Osteocyte (in vitro differentiated cells): ENCODE measurements at regions not wholly inside any gene's neighbourhood (a gene's known extent, or its start where the extent isn't known, plus 50 kb on each side); places are given as distances from the start of the nearest gene placed in this dataset.
"Not testable (repeated sequence)": the region's sequence is repeated elsewhere in the genome, so short reads cannot be mapped to it uniquely, and the experiment has no call there.

ENCODE experiments used
- DNase-seq: peaks from one replicate; pipeline ENCODE4 v3.0.0; 2021; ENCODE audit warnings: mixed read lengths; ENCODE audit not compliant: unreplicated experiment; ENCODE audit errors: extremely low spot score
- H3K27ac Mint-ChIP-seq: one replicate; pipeline ENCODE4 v1.8.0; 2021; ENCODE audit warnings: mild to moderate bottlenecking, mixed read lengths; ENCODE audit not compliant: unreplicated experiment
- H3K27me3 Mint-ChIP-seq: one replicate; pipeline ENCODE4 v1.8.0; 2021; ENCODE audit warnings: mixed read lengths; ENCODE audit not compliant: unreplicated experiment
- H3K36me3 Mint-ChIP-seq: one replicate; pipeline ENCODE4 v1.8.0; 2021; ENCODE audit warnings: mixed read lengths; ENCODE audit not compliant: unreplicated experiment
- H3K4me1 Mint-ChIP-seq: one replicate; pipeline ENCODE4 v1.8.0; 2021; ENCODE audit warnings: mixed read lengths; ENCODE audit not compliant: unreplicated experiment
- H3K4me3 Mint-ChIP-seq: one replicate; pipeline ENCODE4 v1.8.0; 2021; ENCODE audit warnings: mild to moderate bottlenecking, moderate library complexity, mixed read lengths; ENCODE audit not compliant: unreplicated experiment
- H3K9me3 Mint-ChIP-seq: one replicate; pipeline ENCODE4 v1.8.0; 2021; ENCODE audit warnings: mixed read lengths; ENCODE audit not compliant: unreplicated experiment
- TF ChIP-seq, protein P1 (sequence below): fragments of 200-600 bp; sonication (generic); IDR thresholded peaks from 2 replicates; pipeline ENCODE4 v1.5.0; 2021; ENCODE audit warnings: antibody characterized with exemption, mild to moderate bottlenecking, moderate library complexity

DNA sequence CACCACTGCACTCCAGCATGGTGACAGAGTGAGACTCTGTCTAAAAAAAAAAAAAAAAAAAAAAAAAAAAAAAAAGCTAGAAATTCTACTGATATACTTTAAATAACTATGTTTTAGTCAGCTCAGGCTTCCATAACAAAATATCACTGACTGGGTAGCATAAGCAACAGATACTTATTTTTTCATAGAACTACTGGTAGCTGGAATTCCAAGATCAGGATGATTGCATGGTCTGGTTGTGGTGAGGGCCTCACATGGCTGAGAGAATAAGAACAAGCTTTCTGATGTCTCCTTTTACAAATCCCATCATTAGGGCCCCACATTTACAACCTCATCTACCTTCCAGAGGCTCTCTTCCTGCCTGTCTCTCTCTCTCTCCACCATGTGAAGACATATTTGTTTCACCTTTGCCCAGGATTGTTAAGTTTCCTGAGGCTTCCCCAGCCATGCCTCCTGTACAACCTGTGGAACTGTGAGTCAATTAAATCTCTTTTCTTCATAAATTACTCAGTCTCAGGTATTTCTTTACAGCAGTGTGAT is 126.7 kb upstream of the SEMA3C start:
- no peak for DNase-seq
- Mint-ChIP-seq H3K27ac (no peak overlapping the region), H3K4me1 (no peaks in the 10 kb centered on the region), H3K4me3 (no peak overlapping the region), H3K36me3 (peaks cover 9% of the 10 kb centered on the region), H3K9me3 (peaks cover 20% of the 10 kb centered on the region), H3K27me3 (no peaks in the 10 kb centered on the region)
- TF ChIP-seq, protein P1, sequence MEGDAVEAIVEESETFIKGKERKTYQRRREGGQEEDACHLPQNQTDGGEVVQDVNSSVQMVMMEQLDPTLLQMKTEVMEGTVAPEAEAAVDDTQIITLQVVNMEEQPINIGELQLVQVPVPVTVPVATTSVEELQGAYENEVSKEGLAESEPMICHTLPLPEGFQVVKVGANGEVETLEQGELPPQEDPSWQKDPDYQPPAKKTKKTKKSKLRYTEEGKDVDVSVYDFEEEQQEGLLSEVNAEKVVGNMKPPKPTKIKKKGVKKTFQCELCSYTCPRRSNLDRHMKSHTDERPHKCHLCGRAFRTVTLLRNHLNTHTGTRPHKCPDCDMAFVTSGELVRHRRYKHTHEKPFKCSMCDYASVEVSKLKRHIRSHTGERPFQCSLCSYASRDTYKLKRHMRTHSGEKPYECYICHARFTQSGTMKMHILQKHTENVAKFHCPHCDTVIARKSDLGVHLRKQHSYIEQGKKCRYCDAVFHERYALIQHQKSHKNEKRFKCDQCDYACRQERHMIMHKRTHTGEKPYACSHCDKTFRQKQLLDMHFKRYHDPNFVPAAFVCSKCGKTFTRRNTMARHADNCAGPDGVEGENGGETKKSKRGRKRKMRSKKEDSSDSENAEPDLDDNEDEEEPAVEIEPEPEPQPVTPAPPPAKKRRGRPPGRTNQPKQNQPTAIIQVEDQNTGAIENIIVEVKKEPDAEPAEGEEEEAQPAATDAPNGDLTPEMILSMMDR = no peak

DNA sequence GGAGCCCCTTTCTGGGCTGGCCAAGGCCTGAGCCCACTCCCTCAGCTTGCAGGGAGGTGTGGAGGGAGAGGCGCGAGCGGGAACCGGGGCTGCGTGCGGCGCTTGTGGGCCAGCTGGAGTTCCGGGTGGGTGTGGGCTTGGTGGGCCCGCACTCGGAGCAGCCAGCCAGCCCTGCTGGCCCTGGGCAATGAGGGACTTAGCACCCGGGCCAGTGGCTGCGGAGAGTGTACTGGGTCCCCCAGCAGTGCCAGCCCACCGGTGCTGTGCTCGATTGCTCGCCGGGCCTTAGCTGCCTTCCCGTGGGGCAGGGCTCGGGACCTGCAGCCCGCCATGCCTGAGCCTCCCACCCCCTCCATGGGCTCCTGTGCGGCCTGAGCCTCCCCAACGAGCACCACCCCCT is 123.8 kb upstream of the SEMA3C start:
- H3K27ac Mint-ChIP-seq, H3K36me3 Mint-ChIP-seq, H3K4me1 Mint-ChIP-seq, H3K4me3 Mint-ChIP-seq, DNase-seq, H3K27me3 Mint-ChIP-seq: not testable (repeated sequence)
- peaks cover 13% of the 10 kb centered on the region for H3K9me3 Mint-ChIP-seq

DNA sequence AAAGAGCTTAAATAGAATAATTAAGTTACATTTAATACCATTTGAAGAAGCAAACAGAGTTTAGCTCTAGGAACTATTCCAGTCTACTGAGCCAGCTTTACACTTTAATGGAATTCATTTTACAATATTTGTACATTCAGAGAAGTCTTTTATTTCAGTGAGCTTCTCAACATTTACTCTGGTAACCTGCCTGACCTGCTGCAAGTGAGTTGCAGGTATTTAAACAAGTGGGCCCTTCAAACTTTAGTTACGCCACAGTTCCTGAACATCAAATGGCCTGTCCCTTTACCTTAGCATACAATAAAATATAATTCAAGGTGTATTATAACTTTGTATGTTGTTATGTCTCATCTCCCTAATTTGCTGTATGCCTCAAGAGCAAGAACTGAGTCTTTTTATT is 121.6 kb upstream of the SEMA3C start:
- DNase-seq = no peak
- no peak overlapping the region for H3K27ac Mint-ChIP-seq
- no peak overlapping the region for H3K4me3 Mint-ChIP-seq

DNA sequence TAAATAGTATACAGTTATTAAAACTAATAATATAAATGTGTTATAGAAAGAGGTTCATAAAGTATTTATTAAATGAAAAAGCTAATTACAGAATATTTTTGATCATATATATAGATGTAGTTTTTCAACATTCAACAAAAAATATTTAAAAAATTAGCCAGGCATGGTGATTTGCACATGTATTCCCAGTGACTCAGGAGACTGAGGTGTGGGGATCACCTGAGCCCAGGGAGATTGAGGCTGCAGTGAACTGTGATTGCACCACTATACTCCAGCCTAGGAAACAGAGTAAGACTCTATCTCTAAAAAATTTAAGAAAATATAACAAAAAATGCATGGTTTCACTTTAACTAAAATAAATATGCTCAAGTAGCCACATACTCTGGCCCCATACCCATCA is 118.0 kb upstream of the SEMA3C start:
- TF ChIP-seq, protein P1 = no peak
- Mint-ChIP-seq H3K4me3 (no peak overlapping the region), H3K9me3 (no peaks in the 10 kb centered on the region), H3K27ac (no peak overlapping the region), H3K36me3 (no peaks in the 10 kb centered on the region), H3K27me3 (no peaks in the 10 kb centered on the region), H3K4me1 (peaks cover 3% of the 10 kb centered on the region)
- DNase-seq = no peak

More for the DNA sequence above, 121.6 kb upstream of the SEMA3C start:
- TF ChIP-seq, protein P1 = no peak
- peaks cover 4% of the 10 kb centered on the region for H3K9me3 Mint-ChIP-seq
- H3K27me3 Mint-ChIP-seq = no peaks in the 10 kb centered on the region
- H3K36me3 Mint-ChIP-seq = peaks cover 3% of the 10 kb centered on the region
- H3K4me1 Mint-ChIP-seq = peaks cover 2% of the 10 kb centered on the region

DNA sequence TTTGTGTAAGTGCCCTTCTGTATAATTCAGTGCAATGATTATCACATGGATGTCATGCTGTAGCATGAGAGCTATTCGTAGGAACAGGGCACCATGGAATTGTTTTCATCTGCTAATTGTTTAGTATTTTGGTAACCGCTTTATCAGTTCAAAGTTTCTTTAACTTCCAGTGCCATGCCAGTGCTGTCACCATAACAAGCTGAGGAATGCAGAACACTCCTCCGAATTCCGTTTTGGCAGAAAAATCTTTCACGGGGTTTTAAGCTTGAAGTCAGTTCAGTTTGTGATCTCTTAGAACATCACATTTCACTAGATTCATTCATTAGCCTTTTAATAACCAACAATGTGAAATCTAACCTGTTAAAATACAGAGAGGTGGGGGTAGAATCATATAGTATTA is 117.2 kb upstream of the SEMA3C start:
- H3K4me1 Mint-ChIP-seq = peaks cover 3% of the 10 kb centered on the region
- TF ChIP-seq, protein P1 = no peak
- DNase-seq = no peak
- no peaks in the 10 kb centered on the region for H3K27me3 Mint-ChIP-seq
- H3K27ac Mint-ChIP-seq = no peak overlapping the region
- H3K9me3 Mint-ChIP-seq = no peaks in the 10 kb centered on the region
- no peak overlapping the region for H3K4me3 Mint-ChIP-seq
- H3K36me3 Mint-ChIP-seq = no peaks in the 10 kb centered on the region

- no peaks in the 10 kb centered on the region for H3K36me3 Mint-ChIP-seq
- H3K9me3 Mint-ChIP-seq = no peaks in the 10 kb centered on the region
- no peak for DNase-seq
- H3K27ac Mint-ChIP-seq = no peak overlapping the region
- no peak overlapping the region for H3K4me3 Mint-ChIP-seq
- peaks cover 3% of the 10 kb centered on the region for H3K4me1 Mint-ChIP-seq
- TF ChIP-seq, protein P1 = no peak
- no peaks in the 10 kb centered on the region for H3K27me3 Mint-ChIP-seq
These were observed 113.1 kb upstream of the SEMA3C start for GRCh38 chr7:81031996-81032395.
